MM.1S (cell line): ENCODE measurements at regions not wholly inside any gene's neighbourhood (a gene's known extent, or its start where the extent isn't known, plus 50 kb on each side); places are given as distances from the start of the nearest gene placed in this dataset.

Experiments used
- DNase-seq: peaks from one replicate; pipeline ENCODE4 v3.0.0-alpha.2; 2015
- H2AFZ ChIP-seq: fragments of 300-600 bp; sonication (generic); 2 replicates; pipeline ENCODE4 v1.6.0; 2016; ENCODE audit warnings: antibody characterized with exemption, low read length
- H3F3A ChIP-seq: fragments of 300-600 bp; sonication (generic); 2 replicates; pipeline ENCODE4 v1.6.1; 2016; ENCODE audit warnings: mild to moderate bottlenecking, antibody characterized with exemption, low read length, moderate library complexity, mixed read lengths; ENCODE audit not compliant: insufficient read depth
- H3K27ac ChIP-seq: fragments of 300-600 bp; sonication (generic); 2 replicates; pipeline ENCODE4 v1.5.1; 2016; ENCODE audit warnings: mild to moderate bottlenecking, low read length
- H3K27me3 ChIP-seq: fragments of 300-600 bp; sonication (generic); replicated peaks from 2 replicates; pipeline ENCODE4 v1.6.0; 2016; ENCODE audit warnings: low read length; ENCODE audit not compliant: insufficient read depth
- H3K36me3 ChIP-seq: fragments of 300-600 bp; sonication (generic); replicated peaks from 2 replicates; pipeline ENCODE4 v1.6.1; 2016; ENCODE audit warnings: mild to moderate bottlenecking, low read length, mixed read lengths; ENCODE audit not compliant: insufficient read depth
- H3K4me1 ChIP-seq: fragments of 300-600 bp; sonication (generic); 2 replicates; pipeline ENCODE4 v1.6.1; 2016; ENCODE audit warnings: low read length, mixed read lengths
- H3K4me2 ChIP-seq: fragments of 300-600 bp; sonication (generic); 2 replicates; pipeline ENCODE4 v1.6.0; 2016; ENCODE audit warnings: low read depth, low read length
- H3K4me3 ChIP-seq: fragments of 300-600 bp; sonication (generic); 2 replicates; pipeline ENCODE4 v1.5.1; 2016; ENCODE audit warnings: low read length, mixed read lengths
- H3K79me2 ChIP-seq: fragments of 300-600 bp; sonication (generic); 2 replicates; pipeline ENCODE4 v1.6.1; 2016; ENCODE audit warnings: mixed run types, low read length, mixed read lengths
- H3K9ac ChIP-seq: fragments of 300-600 bp; sonication (generic); 2 replicates; pipeline ENCODE4 v1.6.1; 2016; ENCODE audit warnings: low read length, mixed read lengths
- H3K9me2 ChIP-seq: fragments of 300-600 bp; sonication (generic); replicated peaks from 2 replicates; pipeline ENCODE4 v1.6.1; 2016; ENCODE audit warnings: mild to moderate bottlenecking, low read length, mixed read lengths; ENCODE audit not compliant: insufficient read depth
- H3K9me3 ChIP-seq: fragments of 300-600 bp; sonication (generic); replicated peaks from 2 replicates; pipeline ENCODE4 v1.6.1; 2016; ENCODE audit warnings: mild to moderate bottlenecking, low read length, mixed read lengths; ENCODE audit not compliant: insufficient read depth
- H4K20me1 ChIP-seq: fragments of 300-600 bp; sonication (generic); 2 replicates; pipeline ENCODE4 v1.6.1; 2016; ENCODE audit warnings: mild to moderate bottlenecking, low read length, moderate library complexity, mixed read lengths; ENCODE audit not compliant: insufficient read depth
- CTCF ChIP-seq: fragments of 300-600 bp; sonication (generic); IDR thresholded peaks from 2 replicates; pipeline ENCODE4 v1.5.1; 2016; ENCODE audit warnings: antibody characterized with exemption, low read length, mixed read lengths
- EZH2 ChIP-seq: fragments of 300-600 bp; sonication (generic); optimal IDR thresholded peaks from 2 replicates; pipeline ENCODE3; 2017; ENCODE audit warnings: low read depth, mild to moderate bottlenecking, antibody characterized with exemption, low read length, mixed read lengths
- EZH2phosphoT487 ChIP-seq: fragments of 300-600 bp; sonication (generic); IDR thresholded peaks from 2 replicates; pipeline ENCODE4 v1.6.1; 2018; ENCODE audit warnings: antibody characterized with exemption, low read length

GRCh38 chr2:200746301-200746700 lies 65.4 kb upstream of the BZW1 start:
- no peak overlapping the region for H3K4me2 ChIP-seq
- H3K4me3 ChIP-seq, result no peak overlapping the region
- H3K9me2 ChIP-seq, result no peaks in the 10 kb centered on the region
- H3K79me2 ChIP-seq, result no peaks in the 10 kb centered on the region
- H3K27ac ChIP-seq, result no peak overlapping the region
- H3K27me3 ChIP-seq, result no peaks in the 10 kb centered on the region
- no peak overlapping the region for H2AFZ ChIP-seq
- H3K9ac ChIP-seq, result no peak overlapping the region
- H4K20me1 ChIP-seq, result no peaks in the 10 kb centered on the region
- H3K9me3 ChIP-seq, result no peaks in the 10 kb centered on the region
- H3K4me1 ChIP-seq, result no peaks in the 10 kb centered on the region
- no peak for DNase-seq
- TF ChIP-seq CTCF (no peak), EZH2phosphoT487 (no peak), EZH2 (no peak)
- no peaks in the 10 kb centered on the region for H3F3A ChIP-seq
- H3K36me3 ChIP-seq, result no peaks in the 10 kb centered on the region

GRCh38 chr2:200747668-200748618 lies 63.8 kb upstream of the BZW1 start:
- Histone ChIP-seq H3K27me3 (no peaks in the 10 kb centered on the region), H3K27ac (no peak overlapping the region; the same call in 1 of the 2 replicates), H4K20me1 (no peaks in the 10 kb centered on the region), H2AFZ (0 out of 2 replicates have a peak overlapping the region, but pooled peaks have one; percentile 25), H3K79me2 (no peaks in the 10 kb centered on the region), H3K9ac (no peak overlapping the region), H3K36me3 (no peaks in the 10 kb centered on the region), H3K4me1 (no peaks in the 10 kb centered on the region), H3F3A (no peaks in the 10 kb centered on the region), H3K9me3 (no peaks in the 10 kb centered on the region), H3K4me3 (no peak overlapping the region), H3K9me2 (no peaks in the 10 kb centered on the region), H3K4me2 (peak overlapping the region; percentile 27; the same call in 1 of the 2 replicates)
- peak; percentile 64 for DNase-seq
- TF ChIP-seq EZH2phosphoT487 (no peak), CTCF (no peak), EZH2 (no peak)

- no peaks in the 10 kb centered on the region for H3F3A ChIP-seq
- no peaks in the 10 kb centered on the region for H3K36me3 ChIP-seq
- no peak overlapping the region for H2AFZ ChIP-seq
- no peaks in the 10 kb centered on the region for H3K9me3 ChIP-seq
- H3K27ac ChIP-seq, result no peak overlapping the region
- no peaks in the 10 kb centered on the region for H3K9me2 ChIP-seq
- H4K20me1 ChIP-seq, result no peaks in the 10 kb centered on the region
- H3K4me1 ChIP-seq, result no peaks in the 10 kb centered on the region
- no peaks in the 10 kb centered on the region for H3K79me2 ChIP-seq
- H3K9ac ChIP-seq, result no peak overlapping the region
- H3K27me3 ChIP-seq, result no peaks in the 10 kb centered on the region
- no peak overlapping the region for H3K4me3 ChIP-seq
- DNase-seq, result no peak
- no peak overlapping the region for H3K4me2 ChIP-seq
- TF ChIP-seq CTCF, result no peak
- no peak for TF ChIP-seq EZH2
- no peak for TF ChIP-seq EZH2phosphoT487
Observed at GRCh38 chr2:200748779-200749178, 62.9 kb upstream of the BZW1 start.
